DMS 273 (cell line): ENCODE measurements at regions not wholly inside any gene's neighbourhood (a gene's known extent, or its start where the extent isn't known, plus 50 kb on each side); places are given as distances from the start of the nearest gene placed in this dataset.

ENCODE experiments used
- DNase-seq: peaks from one replicate; lab custom pipeline; 2025; ENCODE audit not compliant: unreplicated experiment; lab: John Stamatoyannopoulos, UW

DNA sequence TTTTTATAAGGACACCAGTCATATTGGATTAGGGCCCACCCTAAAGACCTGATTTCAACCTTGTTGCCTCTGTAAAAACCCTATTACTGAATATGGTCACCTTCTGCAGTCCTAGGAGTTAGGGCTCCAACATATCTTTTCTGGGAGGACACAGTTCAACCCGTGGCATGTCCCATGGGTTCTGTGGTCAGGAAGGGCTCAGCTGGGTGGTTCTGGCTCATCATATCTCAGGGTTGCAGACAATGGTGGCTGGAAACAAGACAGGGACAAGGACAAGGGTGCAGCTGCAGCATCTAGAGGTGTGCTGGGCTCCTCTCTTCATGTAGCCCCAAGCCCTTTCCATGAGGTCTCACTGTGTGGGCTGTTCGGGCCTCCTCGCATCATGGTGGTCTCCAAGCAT is 63.1 kb upstream of the FOXF1 start:
- no peak for DNase-seq

DNA sequence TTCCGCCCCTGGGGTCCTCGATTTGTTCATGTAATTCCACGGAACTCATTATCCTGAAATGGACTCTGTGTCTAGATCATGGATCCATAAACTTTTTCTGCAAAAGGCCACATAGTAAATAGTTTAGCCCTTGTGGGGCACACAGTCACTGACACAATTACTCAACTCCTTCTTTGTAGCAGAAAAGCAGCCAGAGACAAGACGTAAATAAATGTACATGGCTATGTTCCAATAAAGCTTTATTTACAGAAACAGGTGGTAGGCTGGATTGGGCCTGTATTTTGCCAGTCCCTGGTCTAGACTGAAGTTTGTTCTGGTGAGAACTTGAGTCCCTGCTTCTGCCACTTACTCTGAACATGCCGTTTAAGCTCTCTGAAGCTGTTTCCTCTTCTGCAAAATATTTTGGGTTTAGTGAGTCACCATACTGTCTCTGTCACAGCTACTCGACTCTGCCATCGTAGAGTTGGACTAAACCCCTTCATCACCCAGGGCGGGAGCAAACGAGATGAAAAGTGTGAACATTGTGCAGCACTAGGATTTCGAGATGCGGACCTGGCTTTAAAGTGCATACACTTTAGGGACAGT is 61.9 kb upstream of the FOXF1 start:
- DNase-seq, result no peak

DNA sequence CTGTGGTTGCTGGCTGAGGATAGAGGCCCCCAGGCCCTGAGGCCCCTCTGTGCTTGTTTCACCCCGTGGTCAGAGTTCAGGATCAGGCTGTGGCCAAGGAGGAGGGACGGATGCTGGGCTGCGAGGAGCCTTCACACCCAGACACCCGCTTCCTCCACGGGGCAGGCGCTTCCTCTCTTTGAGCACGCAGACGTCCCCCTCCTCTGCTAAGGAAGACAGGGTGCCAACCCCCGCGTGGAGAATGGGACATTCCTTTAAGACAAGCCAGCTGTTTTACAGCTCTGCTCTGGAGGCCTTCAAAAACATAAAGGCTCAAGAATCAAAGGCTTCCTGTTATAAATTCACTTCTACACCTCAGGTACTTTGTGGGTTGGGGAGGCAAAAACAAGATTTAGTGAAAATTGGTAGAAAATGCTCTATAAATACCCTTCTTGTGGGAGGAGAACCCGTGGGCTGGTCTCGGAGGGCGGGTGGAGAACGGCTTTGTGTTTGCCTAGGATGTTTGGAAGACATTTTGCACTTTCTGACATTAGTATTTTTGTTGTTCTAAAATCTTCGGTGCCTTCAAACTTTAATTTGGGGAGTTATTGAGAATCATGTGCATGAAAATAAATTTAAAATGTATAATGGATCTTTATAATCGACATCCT is 60.8 kb upstream of the FOXF1 start:
- DNase-seq, result no peak

DNA sequence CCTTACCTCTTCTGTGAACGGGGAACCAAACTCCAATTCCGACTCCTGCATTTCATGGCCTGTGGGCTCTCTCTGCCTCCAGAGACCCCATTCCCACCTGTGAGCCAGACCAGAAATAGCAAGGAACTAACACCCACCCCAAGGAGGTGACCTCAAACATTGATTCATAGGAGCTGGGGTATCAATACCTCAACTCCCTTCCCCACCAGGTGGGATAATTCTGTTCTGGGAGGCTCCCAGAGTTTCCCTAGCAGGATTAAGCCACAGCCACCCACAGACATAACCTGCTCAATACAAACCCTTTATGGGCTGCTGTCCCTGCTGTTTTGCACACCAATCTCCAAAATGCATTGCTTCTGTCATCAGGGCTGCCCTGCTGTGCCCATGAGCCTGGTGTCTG is 59.6 kb upstream of the FOXF1 start:
- no peak for DNase-seq

DNA sequence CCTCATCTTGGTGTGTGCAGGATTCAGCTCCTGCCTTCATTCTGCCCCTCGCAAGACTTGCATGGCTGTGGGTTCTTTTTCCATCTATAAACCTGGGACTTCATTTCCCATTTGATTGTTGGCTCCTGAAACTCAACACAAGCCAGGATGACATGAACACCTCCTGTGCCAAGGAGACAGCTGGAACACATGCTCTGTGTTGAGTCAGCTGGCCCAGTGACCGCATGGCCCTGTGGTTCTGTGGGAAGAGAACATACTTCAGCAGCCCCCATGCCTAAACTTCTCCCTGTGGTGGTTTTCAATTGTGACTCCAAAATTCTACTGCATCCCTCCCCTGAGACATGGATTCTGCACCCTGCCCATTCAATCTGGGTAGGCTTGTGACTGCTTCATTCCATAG is 57.9 kb upstream of the FOXF1 start:
- no peak for DNase-seq

DNA sequence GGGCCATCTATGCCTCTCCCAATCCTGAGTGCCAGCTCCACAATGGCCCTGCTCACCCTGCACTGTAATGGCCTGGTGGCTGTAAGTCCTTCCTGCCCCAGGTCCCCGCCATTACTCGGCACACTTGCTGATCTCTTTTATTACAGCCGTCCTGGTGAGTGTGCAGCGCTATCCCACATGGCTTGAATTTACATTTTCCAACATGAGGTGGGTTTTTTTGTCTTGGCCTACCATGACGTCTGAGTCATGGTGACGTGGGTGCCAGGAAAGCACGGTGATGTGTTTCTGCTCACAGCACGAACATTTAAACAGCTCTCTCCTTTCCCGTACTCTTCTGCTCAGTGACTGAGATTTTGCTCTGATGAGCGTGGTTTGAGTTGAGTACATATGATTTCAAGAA is 55.2 kb upstream of the FOXF1 start:
- no peak for DNase-seq

DNA sequence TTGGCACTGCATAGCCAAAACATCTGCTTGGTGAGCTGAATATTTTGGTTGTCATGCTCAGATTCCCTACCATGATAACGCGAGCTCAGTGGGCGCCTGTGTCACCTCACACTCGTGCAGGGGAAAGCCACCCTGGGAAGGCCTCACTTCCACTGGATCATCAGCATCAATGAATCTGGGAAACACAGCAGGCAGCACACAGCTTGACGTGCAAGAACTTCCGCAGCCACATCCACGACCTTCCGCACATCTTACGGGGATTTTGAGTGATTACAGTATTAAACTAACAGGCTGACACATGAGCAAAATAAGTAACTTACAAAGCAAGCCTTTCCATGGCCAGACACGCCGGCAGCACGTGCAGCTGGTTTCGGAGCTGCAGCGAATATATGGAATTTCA is 54.7 kb upstream of the FOXF1 start:
- DNase-seq, result no peak

DNA sequence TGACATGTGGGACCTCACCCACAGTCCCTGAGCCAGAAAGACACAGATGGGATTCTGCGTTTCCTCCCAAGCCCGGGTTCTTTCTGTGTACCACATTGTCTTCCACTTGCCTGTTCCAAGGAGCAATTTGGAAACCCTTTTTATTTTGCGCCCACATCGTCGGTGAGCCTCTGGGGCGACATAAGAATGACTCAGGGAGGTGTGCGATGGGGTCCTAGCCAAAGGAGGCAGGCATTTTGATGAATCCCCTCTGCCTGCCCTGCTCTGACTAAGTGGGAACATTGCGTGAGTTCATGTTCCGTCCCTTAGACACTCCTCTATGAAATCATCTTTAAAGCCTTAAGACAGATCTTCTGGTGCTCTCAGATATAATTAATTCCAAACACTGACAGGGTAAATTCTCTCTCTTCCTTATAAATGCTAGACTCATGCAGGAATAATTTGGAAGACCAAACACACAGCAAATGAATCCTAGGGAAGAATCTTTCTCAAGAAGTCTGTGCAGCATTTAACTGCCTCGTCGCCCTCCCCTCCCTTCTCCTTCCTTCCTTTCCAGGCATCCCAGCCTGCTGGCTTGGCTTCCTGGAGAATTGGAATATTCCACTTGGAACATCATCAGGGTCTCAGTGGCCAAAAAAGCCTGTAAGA is 52.7 kb upstream of the FOXF1 start:
- no peak for DNase-seq

DNA sequence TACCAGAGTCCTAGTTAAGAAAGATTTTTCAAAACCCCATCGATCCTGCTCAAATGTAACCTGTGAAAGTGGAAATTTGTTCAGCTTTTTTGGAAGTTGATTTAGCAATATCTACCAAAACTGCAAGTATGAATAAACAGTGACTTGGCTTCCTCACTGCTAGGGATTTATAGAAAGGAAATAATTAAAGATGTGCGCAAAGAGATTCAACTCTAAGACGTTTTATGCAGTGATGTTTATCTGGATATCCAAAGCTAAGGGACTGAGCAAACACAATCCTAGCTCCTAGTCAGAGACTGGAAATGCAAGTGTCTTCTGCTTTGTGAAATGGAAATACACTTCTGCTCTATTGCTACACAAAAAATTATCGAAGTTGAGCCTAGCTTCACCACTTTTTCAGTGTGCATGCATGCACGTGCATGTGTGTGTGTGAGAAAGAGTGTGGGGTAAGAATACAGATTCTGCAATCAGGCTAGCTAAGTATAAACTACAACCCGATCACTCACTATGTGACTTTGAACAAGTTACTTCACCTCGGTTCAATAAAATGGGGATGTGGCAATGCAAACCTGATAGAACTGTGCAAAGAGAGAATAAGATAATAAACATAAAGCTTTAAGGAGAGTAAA is 52.1 kb upstream of the FOXF1 start:
- no peak for DNase-seq

DNA sequence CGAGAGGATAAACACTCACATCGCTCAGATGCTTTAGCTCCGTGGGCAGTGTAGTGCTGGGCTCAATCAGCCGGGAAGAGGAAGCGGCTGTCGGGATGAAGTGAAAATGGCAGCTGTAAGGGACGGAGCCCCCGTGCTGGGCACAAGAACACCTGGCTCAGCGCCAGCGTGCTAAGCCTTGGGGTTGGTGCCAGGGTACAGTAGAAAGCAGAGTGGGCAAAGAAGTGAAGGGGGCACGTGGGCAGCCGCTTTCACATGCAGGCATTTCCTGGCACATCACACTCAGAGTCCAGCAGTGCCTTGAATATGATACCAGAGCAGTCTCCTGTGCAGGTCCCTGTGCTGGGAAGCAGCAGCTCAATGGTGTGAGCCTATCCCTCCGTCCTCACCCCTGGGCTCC is 51.1 kb upstream of the FOXF1 start:
- DNase-seq, result no peak
